Tibial nerve (tissue), 3 donors: ENCODE measurements at regions not wholly inside any gene's neighbourhood (a gene's known extent, or its start where the extent isn't known, plus 50 kb on each side); places are given as distances from the start of the nearest gene placed in this dataset.

Experiments used
- CTCF ChIP-seq, 5 experiments: fragments of 200-600 bp in 3 of 5; fragments of 450-650 bp in 2 of 5; sonication (generic) in 3 of 5; IDR thresholded peaks; one replicate each; pipeline ENCODE4 v1.5.1; 2016 to 2019; ENCODE audit warnings: antibody characterized with exemption in 5 of 5, mild to moderate bottlenecking in 3 of 5, moderate library complexity in 2 of 5
- POLR2A ChIP-seq, 2 donors: fragments of 450-650 bp; IDR thresholded peaks; one replicate each; pipeline ENCODE4 v1.6.1; 2017; ENCODE audit warnings: antibody characterized with exemption in 2 of 2, mild to moderate bottlenecking in 2 of 2, moderate library complexity in 2 of 2

GRCh38 chr15:26165546-26165945 is 302.4 kb upstream of the ATP10A start:
- TF ChIP-seq CTCF (IDR thresholded peaks at IDR 0.05) (no peak), POLR2A (IDR thresholded peaks at IDR 0.05) (no peak)
